BE2C (cell line): ENCODE measurements at regions not wholly inside any gene's neighbourhood (a gene's known extent, or its start where the extent isn't known, plus 50 kb on each side); places are given as distances from the start of the nearest gene placed in this dataset.

Experiments
- DNase-seq: peaks from one replicate; pipeline ENCODE4 v3.0.0-alpha.2; 2020
- H3K27me3 ChIP-seq: fragments of 250-450 bp; sonication (Bioruptor Pico); 2 replicates; pipeline ENCODE4 v1.5.1; 2020; ENCODE audit warnings: mild to moderate bottlenecking
- H3K36me3 ChIP-seq: fragments of 250-450 bp; sonication (Bioruptor Pico); 2 replicates; pipeline ENCODE4 v1.5.1; 2020; ENCODE audit warnings: mild to moderate bottlenecking
- H3K4me1 ChIP-seq: fragments of 250-450 bp; sonication (Bioruptor Pico); 2 replicates; pipeline ENCODE4 v1.5.1; 2020
- H3K4me3 ChIP-seq: 2 replicates; pipeline ENCODE4 v1.5.1; 2011; ENCODE audit warnings: low read depth, low read length
- H3K9me3 ChIP-seq: fragments of 250-450 bp; sonication (Bioruptor Pico); 2 replicates; pipeline ENCODE4 v1.5.1; 2020
- CTCF ChIP-seq: IDR thresholded peaks from 2 replicates; pipeline ENCODE4 v1.5.1; 2012; ENCODE audit warnings: mild to moderate bottlenecking, low read depth, low read length

DNA sequence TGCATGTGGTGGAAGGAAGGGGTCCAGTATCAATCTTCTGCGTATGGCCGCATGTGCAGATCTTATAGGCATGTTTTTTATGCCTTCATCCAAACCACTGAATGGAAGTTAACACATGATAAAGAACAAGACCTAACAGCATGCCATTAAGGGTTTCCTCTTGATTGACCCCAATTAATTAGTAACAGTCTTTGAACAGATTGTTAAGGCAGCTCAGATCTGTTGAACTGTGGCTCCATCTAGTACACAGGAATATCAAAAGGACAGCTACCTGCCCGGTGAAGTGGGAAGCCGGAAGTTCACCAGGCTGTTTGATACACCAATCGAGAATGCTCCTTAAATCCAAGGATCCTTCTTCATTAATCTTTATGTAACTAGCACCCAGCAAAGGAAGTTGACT lies 159.9 kb upstream of the ADAMTS16 start:
- Histone ChIP-seq H3K27me3 (peaks cover 15% of the 10 kb centered on the region; the same call in 1 of the 2 replicates), H3K9me3 (no peaks in the 10 kb centered on the region), H3K4me3 (no peak overlapping the region), H3K4me1 (no peaks in the 10 kb centered on the region), H3K36me3 (no peaks in the 10 kb centered on the region)
- no peak for DNase-seq
- TF ChIP-seq CTCF: no peak

- DNase-seq: no peak
- Histone ChIP-seq H3K9me3 (no peaks in the 10 kb centered on the region), H3K36me3 (no peaks in the 10 kb centered on the region), H3K27me3 (peaks cover 15% of the 10 kb centered on the region; the same call in 1 of the 2 replicates), H3K4me3 (no peak overlapping the region), H3K4me1 (no peaks in the 10 kb centered on the region)
- no peak for TF ChIP-seq CTCF
These were observed 158.5 kb upstream of the ADAMTS16 start for GRCh38 chr5:4981608-4982007.

GRCh38 chr5:4983701-4984100 lies 156.4 kb upstream of the ADAMTS16 start:
- H3K4me1 ChIP-seq: no peaks in the 10 kb centered on the region
- no peak overlapping the region for H3K4me3 ChIP-seq
- no peaks in the 10 kb centered on the region for H3K9me3 ChIP-seq
- DNase-seq: no peak
- H3K27me3 ChIP-seq: peaks cover 12% of the 10 kb centered on the region; the same call in 1 of the 2 replicates
- TF ChIP-seq CTCF: no peak
- H3K36me3 ChIP-seq: no peaks in the 10 kb centered on the region

DNA sequence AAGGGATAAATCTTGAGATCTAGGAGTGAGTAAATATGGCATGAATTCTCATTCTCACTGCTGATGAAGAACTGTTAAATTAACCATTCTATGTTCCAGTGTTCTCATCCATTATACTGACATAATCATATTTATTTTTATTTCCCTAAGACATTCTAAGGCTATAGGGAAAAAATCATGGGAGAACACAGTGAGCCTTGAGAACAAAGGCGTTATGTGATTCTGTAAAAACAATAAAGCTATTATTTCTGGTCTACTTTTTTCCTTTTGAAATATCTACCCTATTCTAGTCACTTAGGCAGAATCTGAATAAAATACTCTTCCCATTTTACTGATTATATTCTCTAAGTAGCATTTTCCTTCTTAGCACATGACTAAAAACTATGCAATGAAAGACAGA lies 155.7 kb upstream of the ADAMTS16 start:
- Histone ChIP-seq H3K4me1 (no peaks in the 10 kb centered on the region), H3K36me3 (no peaks in the 10 kb centered on the region), H3K27me3 (peaks cover 11% of the 10 kb centered on the region; the same call in 1 of the 2 replicates), H3K9me3 (no peaks in the 10 kb centered on the region), H3K4me3 (no peak overlapping the region)
- no peak for DNase-seq
- TF ChIP-seq CTCF: no peak

- no peaks in the 10 kb centered on the region for H3K4me1 ChIP-seq
- no peak for TF ChIP-seq CTCF
- no peaks in the 10 kb centered on the region for H3K36me3 ChIP-seq
- peaks cover 7% of the 10 kb centered on the region; the same call in 1 of the 2 replicates for H3K27me3 ChIP-seq
- no peak overlapping the region for H3K4me3 ChIP-seq
- no peaks in the 10 kb centered on the region for H3K9me3 ChIP-seq
- no peak for DNase-seq
These were observed 152.7 kb upstream of the ADAMTS16 start for GRCh38 chr5:4987431-4987830.

DNA sequence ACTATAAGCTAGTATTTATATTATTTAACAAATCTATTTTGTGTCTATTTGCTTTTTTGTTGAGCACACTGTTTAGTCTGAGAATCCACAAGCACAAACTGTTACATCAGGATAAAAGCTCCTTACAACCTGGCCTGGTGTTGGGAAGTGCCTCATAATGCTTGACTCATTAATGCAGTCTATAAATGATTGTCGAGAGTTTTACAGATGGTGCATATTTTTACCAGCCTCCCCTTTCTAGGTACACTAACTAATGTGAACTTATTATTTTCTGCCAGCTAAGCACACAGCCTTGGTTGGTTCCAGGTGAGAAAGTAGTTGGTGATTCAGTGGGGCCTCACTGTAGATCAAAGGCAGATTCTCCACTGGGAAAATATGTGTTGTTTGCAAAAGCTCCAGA lies 151.0 kb upstream of the ADAMTS16 start:
- DNase-seq: no peak
- Histone ChIP-seq H3K9me3 (no peaks in the 10 kb centered on the region), H3K36me3 (no peaks in the 10 kb centered on the region), H3K4me3 (no peak overlapping the region), H3K27me3 (no peaks in the 10 kb centered on the region), H3K4me1 (no peaks in the 10 kb centered on the region)
- TF ChIP-seq CTCF: no peak
